ENCODE measurements at regions not wholly inside any gene's neighbourhood (a gene's known extent, or its start where the extent isn't known, plus 50 kb on each side); places are given as distances from the start of the nearest gene placed in this dataset.
A peak's percentile ranks its signal among the peaks of the same experiment; 100 is the strongest.

DNA sequence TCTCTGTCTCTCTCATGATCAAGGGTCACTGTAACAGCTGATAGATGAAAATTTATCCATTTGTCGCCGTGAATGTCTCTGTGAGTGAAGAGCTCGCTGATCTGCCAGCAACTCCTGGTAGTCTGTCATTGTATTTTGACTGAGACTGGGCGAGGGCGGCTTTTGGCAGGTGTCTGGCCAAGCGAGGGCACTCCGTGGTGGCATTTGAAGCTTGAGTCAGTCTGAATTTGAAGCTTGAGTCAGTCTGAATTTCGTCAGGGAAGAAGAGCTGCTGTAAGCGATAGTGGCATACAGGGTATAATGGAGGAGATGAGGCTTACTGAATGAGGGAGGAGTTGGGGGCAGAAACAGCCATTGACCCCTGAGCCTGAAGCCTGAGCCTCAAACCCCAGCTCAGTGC, 56.8 kb upstream of the FAM181A start:
- Histone ChIP-seq H3K27me3 (peaks cover 11% of the 10 kb centered on the region), H3K36me3 (no peaks in the 10 kb centered on the region), H3K27ac (no peak overlapping the region), H3K4me3 (no peak overlapping the region), H3K9me3 (no peaks in the 10 kb centered on the region), H3K4me1 (no peaks in the 10 kb centered on the region)
- WGBS, 2 donors (ENCODE audit: low coverage in 1 of 2), result 73 to 90% methylated on average over 2 to 5 of the region's 9 CpGs
- ATAC-seq, result no peak
- TF ChIP-seq EP300 (IDR thresholded peaks at IDR 0.05) (no peak), POLR2A (IDR thresholded peaks at IDR 0.05) (no peak), POLR2AphosphoS5 (IDR thresholded peaks at IDR 0.05) (no peak)
- TF ChIP-seq, protein P1, sequence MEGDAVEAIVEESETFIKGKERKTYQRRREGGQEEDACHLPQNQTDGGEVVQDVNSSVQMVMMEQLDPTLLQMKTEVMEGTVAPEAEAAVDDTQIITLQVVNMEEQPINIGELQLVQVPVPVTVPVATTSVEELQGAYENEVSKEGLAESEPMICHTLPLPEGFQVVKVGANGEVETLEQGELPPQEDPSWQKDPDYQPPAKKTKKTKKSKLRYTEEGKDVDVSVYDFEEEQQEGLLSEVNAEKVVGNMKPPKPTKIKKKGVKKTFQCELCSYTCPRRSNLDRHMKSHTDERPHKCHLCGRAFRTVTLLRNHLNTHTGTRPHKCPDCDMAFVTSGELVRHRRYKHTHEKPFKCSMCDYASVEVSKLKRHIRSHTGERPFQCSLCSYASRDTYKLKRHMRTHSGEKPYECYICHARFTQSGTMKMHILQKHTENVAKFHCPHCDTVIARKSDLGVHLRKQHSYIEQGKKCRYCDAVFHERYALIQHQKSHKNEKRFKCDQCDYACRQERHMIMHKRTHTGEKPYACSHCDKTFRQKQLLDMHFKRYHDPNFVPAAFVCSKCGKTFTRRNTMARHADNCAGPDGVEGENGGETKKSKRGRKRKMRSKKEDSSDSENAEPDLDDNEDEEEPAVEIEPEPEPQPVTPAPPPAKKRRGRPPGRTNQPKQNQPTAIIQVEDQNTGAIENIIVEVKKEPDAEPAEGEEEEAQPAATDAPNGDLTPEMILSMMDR (IDR thresholded peaks at IDR 0.05), result no peak

DNA sequence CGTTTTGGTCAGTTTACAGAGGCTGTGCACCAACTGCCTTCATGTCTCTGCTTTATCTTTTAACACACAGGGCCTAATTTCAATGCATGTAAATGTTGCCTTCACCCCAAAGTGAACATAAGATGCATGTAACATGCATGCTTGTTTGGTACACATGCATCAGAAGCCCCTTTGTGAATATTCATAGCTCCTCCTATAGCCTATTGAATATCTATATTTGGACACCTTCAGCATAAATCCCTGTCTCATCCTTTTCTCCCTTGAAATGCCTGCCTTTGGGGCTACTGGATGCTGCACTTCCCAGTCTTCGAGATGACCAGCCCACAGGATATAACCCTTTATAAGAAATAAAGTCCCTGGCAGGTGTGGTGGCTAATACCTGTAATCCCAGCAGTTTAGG, 57.7 kb upstream of the FAM181A start:
- no peak overlapping the region for H3K4me3 ChIP-seq
- 33 to 80% methylated on average over 1 of the region's 2 CpGs for WGBS, 2 donors (ENCODE audit: low coverage in 1 of 2)
- H3K27ac ChIP-seq, result no peak overlapping the region
- no peaks in the 10 kb centered on the region for H3K36me3 ChIP-seq
- TF ChIP-seq, protein P1 (IDR thresholded peaks at IDR 0.05), result no peak
- TF ChIP-seq POLR2A (IDR thresholded peaks at IDR 0.05) (no peak), POLR2AphosphoS5 (IDR thresholded peaks at IDR 0.05) (no peak), EP300 (IDR thresholded peaks at IDR 0.05) (no peak)
- H3K9me3 ChIP-seq, result no peaks in the 10 kb centered on the region
- peaks cover 11% of the 10 kb centered on the region for H3K27me3 ChIP-seq
- H3K4me1 ChIP-seq, result no peaks in the 10 kb centered on the region
- ATAC-seq, result no peak

DNA sequence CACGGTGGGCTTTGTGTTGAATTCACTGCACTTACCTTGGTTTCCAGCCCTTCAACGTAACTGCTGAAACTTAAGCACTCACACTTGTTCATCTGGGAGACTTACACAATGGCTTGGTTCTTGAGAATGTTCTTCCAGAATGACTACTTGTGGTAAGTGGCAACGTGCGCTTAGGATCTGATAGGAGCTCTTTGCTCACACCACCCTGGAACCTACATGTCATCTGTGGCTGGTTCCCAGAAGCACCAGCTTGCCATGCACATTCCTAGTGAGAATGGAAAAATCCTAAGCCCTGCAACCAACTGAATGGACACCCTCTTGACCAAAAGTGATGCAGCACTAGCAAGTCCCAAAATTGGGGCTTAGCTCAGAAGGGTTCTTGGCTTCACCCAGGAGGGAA, 59.0 kb upstream of the FAM181A start:
- H3K27ac ChIP-seq, result no peak overlapping the region
- ATAC-seq, result no peak
- H3K27me3 ChIP-seq, result peaks cover 11% of the 10 kb centered on the region
- no peaks in the 10 kb centered on the region for H3K9me3 ChIP-seq
- H3K4me1 ChIP-seq, result no peaks in the 10 kb centered on the region
- TF ChIP-seq POLR2AphosphoS5 (IDR thresholded peaks at IDR 0.05), result no peak
- H3K36me3 ChIP-seq, result no peaks in the 10 kb centered on the region
- WGBS, 2 donors (ENCODE audit: low coverage in 1 of 2), result 47% methylated on average over 4 of the region's 4 CpGs; no CpG with 5 or more reads in 1 of the 2 donors
- H3K4me3 ChIP-seq, result no peak overlapping the region

DNA sequence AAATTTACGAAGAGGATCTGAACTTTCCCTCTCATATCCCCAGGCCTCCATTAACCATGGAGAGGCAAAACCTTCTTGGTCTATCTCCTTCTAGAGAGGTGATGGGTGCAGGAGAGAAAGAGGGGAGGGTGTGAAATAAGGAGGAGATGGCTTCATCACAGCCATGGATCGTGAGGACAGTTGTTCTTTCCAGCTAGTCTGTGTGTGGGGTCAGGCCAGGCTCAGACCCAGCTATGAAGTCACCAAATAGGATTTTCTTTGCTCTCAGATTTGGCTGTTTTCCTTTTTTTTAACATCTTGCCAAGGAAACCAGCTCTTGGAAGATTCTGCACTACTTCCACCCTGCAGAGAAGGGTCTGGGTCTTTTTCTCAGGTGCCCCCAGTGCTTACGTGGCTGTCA, 64.9 kb upstream of the FAM181A start:
- no peak overlapping the region for H3K4me3 ChIP-seq
- H3K9me3 ChIP-seq, result no peaks in the 10 kb centered on the region
- no peaks in the 10 kb centered on the region for H3K36me3 ChIP-seq
- no peak overlapping the region for H3K27ac ChIP-seq
- H3K4me1 ChIP-seq, result peaks cover 0 to 8% (median 7%) of the 10 kb centered on the region in 3 donors
- no peak for ATAC-seq
- 54 to 78% methylated on average over 2 to 3 of the region's 3 CpGs for WGBS, 2 donors (ENCODE audit: low coverage in 1 of 2)
- H3K27me3 ChIP-seq, result no peaks in the 10 kb centered on the region
- TF ChIP-seq POLR2A (IDR thresholded peaks at IDR 0.05) (no peak), POLR2AphosphoS5 (IDR thresholded peaks at IDR 0.05) (no peak), EP300 (IDR thresholded peaks at IDR 0.05) (no peak)
- TF ChIP-seq, protein P1 (IDR thresholded peaks at IDR 0.05), result no peak

DNA sequence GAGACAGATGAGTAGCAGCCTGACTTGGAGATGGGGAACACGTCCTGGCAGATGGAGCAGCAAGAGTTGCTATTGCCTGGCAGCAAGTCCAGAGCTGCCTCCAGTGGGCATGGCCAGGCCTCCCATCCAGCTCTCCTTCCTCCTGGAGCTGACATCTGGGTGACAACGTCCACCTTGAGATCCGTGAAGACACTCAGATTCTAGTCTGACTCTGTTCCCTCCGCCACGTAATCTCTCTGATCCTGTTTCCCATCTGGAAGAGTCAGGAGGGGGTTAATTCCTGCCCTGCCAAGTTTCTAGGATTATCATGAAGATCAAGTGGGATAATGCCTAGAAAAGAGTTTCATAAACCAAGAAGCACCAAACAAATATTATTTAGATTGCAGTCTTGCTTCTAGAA, 65.3 kb upstream of the FAM181A start:
- TF ChIP-seq POLR2A (IDR thresholded peaks at IDR 0.05) (no peak), EP300 (IDR thresholded peaks at IDR 0.05) (no peak)
- Histone ChIP-seq H3K36me3 (no peaks in the 10 kb centered on the region), H3K4me3 (no peak overlapping the region), H3K9me3 (no peaks in the 10 kb centered on the region), H3K27me3 (no peaks in the 10 kb centered on the region), H3K27ac (no peak overlapping the region), H3K4me1 (peaks cover 0 to 9% (median 7%) of the 10 kb centered on the region in 3 donors)
- 80 to 91% methylated on average over 1 to 4 of the region's 5 CpGs for WGBS, 2 donors (ENCODE audit: low coverage in 1 of 2)
- ATAC-seq, result no peak

DNA sequence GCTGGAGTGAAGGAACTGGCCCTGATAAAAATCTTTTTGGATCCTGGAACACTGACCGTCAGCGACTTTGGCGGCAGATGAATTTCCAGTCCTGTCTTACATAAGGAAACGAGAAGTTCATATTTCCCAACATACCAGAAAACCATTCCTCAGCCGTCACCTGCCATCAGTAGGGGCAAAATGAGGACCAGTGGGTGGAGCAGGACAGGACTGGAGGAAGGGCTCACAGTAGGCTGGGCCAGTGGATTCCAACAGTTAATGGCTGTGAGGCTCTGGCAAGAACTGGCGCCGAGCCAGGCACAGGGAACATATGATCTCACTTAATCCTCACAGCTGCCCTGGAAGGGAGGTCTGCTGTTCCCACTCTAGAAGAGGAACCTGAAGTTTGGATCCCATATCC, 67.2 kb upstream of the FAM181A start:
- TF ChIP-seq POLR2AphosphoS5 (IDR thresholded peaks at IDR 0.05), result peak; percentile 31
- TF ChIP-seq, protein P1 (IDR thresholded peaks at IDR 0.05), result no peak
- no peaks in the 10 kb centered on the region for H3K9me3 ChIP-seq
- H3K27ac ChIP-seq, result no peak overlapping the region
- WGBS, 2 donors (ENCODE audit: low coverage in 1 of 2), result 66 to 74% methylated on average over 5 to 7 of the region's 7 CpGs
- no peaks in the 10 kb centered on the region for H3K36me3 ChIP-seq
- peaks cover 3% of the 10 kb centered on the region for H3K27me3 ChIP-seq
- no peak overlapping the region for H3K4me3 ChIP-seq
- ATAC-seq, result no peak
- H3K4me1 ChIP-seq, result peaks cover 0 to 9% (median 7%) of the 10 kb centered on the region in 3 donors

All from gastroesophageal sphincter (tissue), 4 donors.